ENCODE measurements at regions not wholly inside any gene's neighbourhood (a gene's known extent, or its start where the extent isn't known, plus 50 kb on each side); places are given as distances from the start of the nearest gene placed in this dataset.

DNA sequence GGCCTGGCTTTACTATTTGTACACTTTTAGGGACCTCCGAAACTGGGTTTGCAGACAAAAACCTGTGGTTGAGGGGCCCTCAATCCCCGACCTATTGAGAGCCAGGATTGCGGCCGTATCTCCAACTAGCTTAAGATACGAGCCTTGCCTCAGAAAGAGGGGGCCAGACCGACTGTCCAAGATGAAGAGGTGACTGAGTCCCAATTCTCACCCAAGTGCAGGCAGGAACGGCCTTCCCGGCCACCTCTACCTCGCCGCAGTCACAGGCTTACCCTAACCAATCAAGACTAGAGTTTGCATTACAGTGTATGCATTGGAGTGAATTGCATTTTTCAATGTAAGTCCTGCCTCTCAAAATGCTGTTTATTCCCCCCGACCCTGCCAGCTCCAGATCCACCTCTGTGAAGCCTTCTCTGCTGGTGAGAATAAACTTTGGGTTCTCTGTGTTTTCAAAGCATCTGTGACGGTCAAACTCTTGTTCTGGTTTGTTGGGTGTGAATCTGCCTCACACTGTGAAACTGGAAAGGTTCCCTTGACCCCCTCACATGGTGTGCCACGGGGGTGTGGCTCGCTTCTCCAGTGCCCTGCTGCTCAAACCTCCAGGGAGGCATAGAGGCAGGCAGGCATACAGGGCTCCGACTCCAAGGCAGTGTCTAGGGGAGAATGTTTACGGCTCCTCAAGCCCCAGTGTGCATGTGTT lies 62.2 kb upstream of the WLS start:
- H3K36me3 ChIP-seq (ENCODE audit: control insufficient read depth in 3 of 3, insufficient read depth in 2 of 3, low read depth in 1 of 3, low read length in 3 of 3) = no peaks in the 10 kb centered on the region
- H3K27ac ChIP-seq (ENCODE audit: low read depth in 1 of 3, low read length in 2 of 3) = no peak overlapping the region
- no peaks in the 10 kb centered on the region for H3K9me3 ChIP-seq (ENCODE audit: control insufficient read depth in 2 of 2, insufficient read depth in 1 of 2, low read depth in 1 of 2, low read length in 1 of 2)
- WGBS, 3 donors = 87 to 88% (median 87%) methylated on average over 16 of the region's 16 CpGs
- FAIRE-seq = no peak
- H3K4me3 ChIP-seq (ENCODE audit: low read depth in 1 of 3, low read length in 3 of 3) = no peak overlapping the region
- no peaks in the 10 kb centered on the region for H3K27me3 ChIP-seq (ENCODE audit: control insufficient read depth in 3 of 3, insufficient read depth in 3 of 3, low read length in 3 of 3)
- H3K4me1 ChIP-seq (ENCODE audit: control insufficient read depth in 3 of 3, insufficient read depth in 2 of 3, low read depth in 1 of 3, low read length in 2 of 3) = peaks cover 0 to 2% (median 0%) of the 10 kb centered on the region in 3 donors
- DNase-seq = no peak

DNA sequence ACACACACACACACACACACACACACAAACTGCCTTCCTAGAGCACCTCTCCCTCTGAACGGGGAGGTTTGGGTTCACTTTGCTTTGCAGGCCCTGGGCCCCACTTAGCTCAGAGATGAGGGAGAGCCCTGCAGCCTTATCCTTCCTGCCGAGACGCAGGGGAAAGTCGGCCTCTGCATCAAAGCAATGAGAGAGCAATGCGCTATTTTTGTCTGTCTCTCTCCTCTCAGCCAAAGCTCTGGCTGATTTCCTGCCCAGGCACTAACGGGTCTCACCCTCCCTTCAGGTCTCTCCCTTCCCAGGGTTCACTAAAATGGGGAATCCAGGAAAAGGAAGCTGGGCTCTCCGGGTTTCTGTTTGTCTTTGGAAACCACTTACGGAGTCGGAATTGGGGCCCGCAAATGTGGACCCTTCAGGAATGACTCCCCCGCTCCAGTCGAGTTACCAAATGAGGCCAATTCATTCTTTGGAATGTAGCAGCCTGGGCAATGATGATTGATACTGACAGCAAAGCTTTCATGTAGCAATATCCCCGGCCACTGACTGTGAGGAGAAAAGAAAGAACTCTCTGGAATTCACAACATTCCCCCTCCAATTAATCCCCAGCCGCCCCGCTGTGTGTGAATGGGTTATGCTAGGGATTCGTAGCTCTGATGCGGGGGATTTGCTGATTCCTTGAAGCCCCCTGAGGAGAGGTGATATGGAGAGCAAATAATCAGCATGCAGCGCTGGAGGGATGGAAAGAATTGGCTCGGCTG lies 61.5 kb upstream of the WLS start:
- H3K36me3 ChIP-seq (ENCODE audit: control insufficient read depth in 3 of 3, insufficient read depth in 2 of 3, low read depth in 1 of 3, low read length in 3 of 3) = no peaks in the 10 kb centered on the region
- H3K4me1 ChIP-seq (ENCODE audit: control insufficient read depth in 3 of 3, insufficient read depth in 2 of 3, low read depth in 1 of 3, low read length in 2 of 3) = peaks cover 0 to 2% (median 0%) of the 10 kb centered on the region in 3 donors
- DNase-seq (no peak), FAIRE-seq (no peak)
- no peaks in the 10 kb centered on the region for H3K9me3 ChIP-seq (ENCODE audit: control insufficient read depth in 2 of 2, insufficient read depth in 1 of 2, low read depth in 1 of 2, low read length in 1 of 2)
- no peaks in the 10 kb centered on the region for H3K27me3 ChIP-seq (ENCODE audit: control insufficient read depth in 3 of 3, insufficient read depth in 3 of 3, low read length in 3 of 3)
- no peak overlapping the region for H3K4me3 ChIP-seq (ENCODE audit: low read depth in 1 of 3, low read length in 3 of 3)
- WGBS, 3 donors = 54 to 81% (median 77%) methylated on average over 19 of the region's 19 CpGs
- no peak overlapping the region for H3K27ac ChIP-seq (ENCODE audit: low read depth in 1 of 3, low read length in 2 of 3)

DNA sequence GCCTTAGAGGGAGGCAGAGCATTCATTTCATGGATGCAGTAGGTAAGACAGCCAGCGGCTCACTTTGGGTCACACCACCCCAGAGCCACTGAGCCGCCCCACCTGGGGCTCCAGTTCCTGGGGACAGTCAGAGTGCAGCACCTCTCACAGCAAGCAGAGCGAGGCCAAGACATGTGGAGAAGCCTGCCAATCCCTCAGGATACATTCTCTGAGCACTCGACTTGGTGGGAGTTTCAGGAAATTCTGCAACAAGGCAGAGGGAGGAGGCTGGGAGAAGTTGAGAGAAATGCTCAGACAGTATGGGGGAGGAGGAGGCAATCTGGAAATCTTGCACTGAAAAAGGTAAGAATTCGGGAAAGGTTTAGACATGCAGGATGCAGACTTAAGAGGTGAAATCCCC lies 60.8 kb upstream of the WLS start:
- Histone ChIP-seq H3K27ac (ENCODE audit: low read depth in 1 of 3, low read length in 2 of 3) (no peak overlapping the region), H3K4me3 (ENCODE audit: low read depth in 1 of 3, low read length in 3 of 3) (no peak overlapping the region), H3K4me1 (ENCODE audit: control insufficient read depth in 3 of 3, insufficient read depth in 2 of 3, low read depth in 1 of 3, low read length in 2 of 3) (peaks cover 0 to 2% (median 0%) of the 10 kb centered on the region in 3 donors), H3K36me3 (ENCODE audit: control insufficient read depth in 3 of 3, insufficient read depth in 2 of 3, low read depth in 1 of 3, low read length in 3 of 3) (no peaks in the 10 kb centered on the region), H3K9me3 (ENCODE audit: control insufficient read depth in 2 of 2, insufficient read depth in 1 of 2, low read depth in 1 of 2, low read length in 1 of 2) (no peaks in the 10 kb centered on the region), H3K27me3 (ENCODE audit: control insufficient read depth in 3 of 3, insufficient read depth in 3 of 3, low read length in 3 of 3) (no peaks in the 10 kb centered on the region)
- no peak for DNase-seq
- 63 to 79% (median 69%) methylated on average over 5 of the region's 5 CpGs for WGBS, 3 donors
- FAIRE-seq = no peak

DNA sequence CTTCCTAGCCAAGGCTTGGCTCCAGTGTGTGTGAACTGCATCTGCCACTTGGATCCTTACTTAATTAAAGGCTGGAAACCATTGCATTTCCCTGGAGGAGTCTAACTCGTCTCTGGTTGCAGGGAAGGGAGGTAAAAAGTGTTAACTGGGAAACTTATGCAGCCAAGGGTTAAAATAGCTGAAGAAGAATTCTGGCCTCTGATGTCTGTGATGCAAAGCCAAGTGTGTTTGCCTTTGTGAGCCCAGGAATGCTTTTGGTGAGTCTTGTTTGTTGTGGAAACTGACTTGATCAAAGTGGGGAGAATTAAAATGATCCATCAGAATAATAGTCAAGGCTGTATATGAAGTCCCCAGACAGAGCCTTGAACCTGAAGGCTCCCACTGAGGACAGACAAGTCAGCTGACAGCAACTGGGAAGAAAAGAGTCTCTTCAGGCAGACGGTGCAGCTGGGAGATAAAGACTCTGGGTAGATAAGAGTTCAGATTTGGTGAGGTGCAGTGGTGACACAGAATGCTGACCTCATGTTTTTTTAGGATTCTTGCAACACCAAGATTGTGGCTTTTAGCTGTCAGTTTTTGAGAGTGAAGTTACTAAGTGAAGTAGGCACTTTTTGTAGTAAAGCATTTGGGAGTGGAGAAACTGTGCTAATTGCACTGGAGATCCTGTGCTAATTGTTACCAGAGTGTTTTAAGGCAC lies 59.5 kb upstream of the WLS start:
- Histone ChIP-seq H3K36me3 (ENCODE audit: control insufficient read depth in 3 of 3, insufficient read depth in 2 of 3, low read depth in 1 of 3, low read length in 3 of 3) (no peaks in the 10 kb centered on the region), H3K27ac (ENCODE audit: low read depth in 1 of 3, low read length in 2 of 3) (no peak overlapping the region), H3K27me3 (ENCODE audit: control insufficient read depth in 3 of 3, insufficient read depth in 3 of 3, low read length in 3 of 3) (no peaks in the 10 kb centered on the region), H3K4me1 (ENCODE audit: control insufficient read depth in 3 of 3, insufficient read depth in 2 of 3, low read depth in 1 of 3, low read length in 2 of 3) (peaks cover 0 to 2% (median 0%) of the 10 kb centered on the region in 3 donors), H3K9me3 (ENCODE audit: control insufficient read depth in 2 of 2, insufficient read depth in 1 of 2, low read depth in 1 of 2, low read length in 1 of 2) (no peaks in the 10 kb centered on the region), H3K4me3 (ENCODE audit: low read depth in 1 of 3, low read length in 3 of 3) (no peak overlapping the region)
- DNase-seq = no peak
- no peak for FAIRE-seq
- WGBS, 3 donors = 31 to 42% (median 33%) methylated on average over 2 of the region's 2 CpGs

DNA sequence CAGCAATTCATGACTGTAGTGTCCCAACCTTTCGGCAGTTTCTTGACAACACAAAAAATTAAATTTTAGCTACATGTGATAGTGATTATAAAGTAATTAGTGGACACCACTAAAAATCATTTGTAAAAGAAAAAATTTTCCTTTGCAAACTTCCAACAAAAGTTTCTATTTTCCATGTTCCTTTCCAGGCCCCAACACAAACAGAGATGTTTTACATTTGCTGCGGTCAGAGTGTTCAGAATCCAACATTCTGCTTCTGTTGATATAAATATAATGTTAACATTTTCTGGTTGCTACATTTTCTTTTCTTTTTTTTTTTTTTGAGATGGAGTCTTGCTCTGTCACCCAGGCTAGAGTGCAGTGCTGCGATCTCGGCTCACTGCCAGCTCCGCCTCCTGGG lies 54.9 kb upstream of the WLS start:
- Histone ChIP-seq H3K36me3 (ENCODE audit: control insufficient read depth in 3 of 3, insufficient read depth in 2 of 3, low read depth in 1 of 3, low read length in 3 of 3) (no peaks in the 10 kb centered on the region), H3K27ac (ENCODE audit: low read depth in 1 of 3, low read length in 2 of 3) (no peak overlapping the region), H3K4me3 (ENCODE audit: low read depth in 1 of 3, low read length in 3 of 3) (no peak overlapping the region), H3K9me3 (ENCODE audit: control insufficient read depth in 2 of 2, insufficient read depth in 1 of 2, low read depth in 1 of 2, low read length in 1 of 2) (no peaks in the 10 kb centered on the region), H3K27me3 (ENCODE audit: control insufficient read depth in 3 of 3, insufficient read depth in 3 of 3, low read length in 3 of 3) (no peaks in the 10 kb centered on the region), H3K4me1 (ENCODE audit: control insufficient read depth in 3 of 3, insufficient read depth in 2 of 3, low read depth in 1 of 3, low read length in 2 of 3) (no peaks in the 10 kb centered on the region)
- FAIRE-seq = no peak
- WGBS, 3 donors = 80 to 90% (median 87%) methylated on average over 5 of the region's 5 CpGs
- no peak for DNase-seq

DNA sequence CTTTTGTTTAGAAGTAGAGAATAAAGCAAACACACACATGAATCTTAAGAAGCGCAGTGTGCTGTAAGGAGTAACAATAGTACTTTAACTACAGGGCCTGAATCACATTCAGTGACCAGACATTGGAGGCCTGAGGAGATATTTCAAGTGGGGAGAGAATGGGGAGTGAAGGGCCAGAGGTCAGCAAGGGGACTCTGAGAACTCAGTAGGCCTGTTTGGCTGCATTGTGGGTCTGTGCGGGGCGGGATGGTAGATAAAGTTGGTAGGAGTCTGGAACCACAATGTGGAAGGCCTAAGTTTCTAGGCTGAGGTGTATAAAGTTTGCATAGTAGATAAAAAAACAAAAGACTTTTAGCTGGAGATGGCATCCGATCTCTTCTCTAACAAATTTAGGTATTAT lies 52.7 kb upstream of the WLS start:
- Histone ChIP-seq H3K36me3 (ENCODE audit: control insufficient read depth in 3 of 3, insufficient read depth in 2 of 3, low read depth in 1 of 3, low read length in 3 of 3) (no peaks in the 10 kb centered on the region), H3K27me3 (ENCODE audit: control insufficient read depth in 3 of 3, insufficient read depth in 3 of 3, low read length in 3 of 3) (no peaks in the 10 kb centered on the region), H3K4me1 (ENCODE audit: control insufficient read depth in 3 of 3, insufficient read depth in 2 of 3, low read depth in 1 of 3, low read length in 2 of 3) (no peaks in the 10 kb centered on the region), H3K9me3 (ENCODE audit: control insufficient read depth in 2 of 2, insufficient read depth in 1 of 2, low read depth in 1 of 2, low read length in 1 of 2) (no peaks in the 10 kb centered on the region), H3K27ac (ENCODE audit: low read depth in 1 of 3, low read length in 2 of 3) (no peak overlapping the region), H3K4me3 (ENCODE audit: low read depth in 1 of 3, low read length in 3 of 3) (no peak overlapping the region)
- WGBS, 3 donors = 80 to 95% (median 95%) methylated on average over 4 of the region's 4 CpGs
- FAIRE-seq (no peak), DNase-seq (no peak)

DNA sequence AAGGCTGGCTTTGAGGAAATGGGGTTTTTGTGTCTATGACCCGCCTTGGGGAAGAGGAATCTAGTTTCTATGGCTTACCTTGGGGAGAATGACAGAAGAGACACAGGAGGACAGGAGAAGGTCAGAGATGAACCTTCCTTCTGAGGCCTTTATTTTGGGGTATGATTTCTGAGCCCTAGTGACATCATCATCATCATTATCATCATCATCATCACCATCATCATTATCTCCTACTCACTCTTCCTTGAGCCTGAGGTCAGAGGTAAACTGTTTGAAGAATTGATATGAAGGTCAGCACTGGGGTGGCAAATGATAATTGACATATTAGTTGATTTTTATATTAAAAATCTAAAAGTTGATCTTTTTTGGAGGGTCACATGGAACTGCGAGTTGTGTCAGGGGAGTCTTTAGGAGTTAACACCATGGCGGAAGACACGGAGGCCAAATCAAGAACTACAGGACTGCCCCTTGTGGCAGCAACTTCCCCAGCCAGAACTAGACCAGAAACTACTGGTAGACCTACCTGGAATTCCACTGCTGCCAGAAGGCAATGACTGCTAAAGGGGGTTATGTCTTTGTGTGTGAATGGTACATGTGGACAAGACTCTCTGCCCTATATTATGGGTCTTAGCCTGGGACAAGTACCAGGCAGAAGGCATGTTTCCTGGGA lies 49.8 kb upstream of the WLS start:
- Histone ChIP-seq H3K4me1 (ENCODE audit: control insufficient read depth in 3 of 3, insufficient read depth in 2 of 3, low read depth in 1 of 3, low read length in 2 of 3) (no peaks in the 10 kb centered on the region), H3K27me3 (ENCODE audit: control insufficient read depth in 3 of 3, insufficient read depth in 3 of 3, low read length in 3 of 3) (no peaks in the 10 kb centered on the region), H3K9me3 (ENCODE audit: control insufficient read depth in 2 of 2, insufficient read depth in 1 of 2, low read depth in 1 of 2, low read length in 1 of 2) (no peaks in the 10 kb centered on the region), H3K27ac (ENCODE audit: low read depth in 1 of 3, low read length in 2 of 3) (no peak overlapping the region), H3K4me3 (ENCODE audit: low read depth in 1 of 3, low read length in 3 of 3) (no peak overlapping the region), H3K36me3 (ENCODE audit: control insufficient read depth in 3 of 3, insufficient read depth in 2 of 3, low read depth in 1 of 3, low read length in 3 of 3) (no peaks in the 10 kb centered on the region)
- WGBS, 3 donors = 68 to 90% (median 83%) methylated on average over 4 of the region's 4 CpGs
- DNase-seq (no peak), FAIRE-seq (no peak)
